GM12864 (cell line): ENCODE measurements at regions not wholly inside any gene's neighbourhood (a gene's known extent, or its start where the extent isn't known, plus 50 kb on each side); places are given as distances from the start of the nearest gene placed in this dataset.

Source experiments
- DNase-seq: peaks from one replicate; pipeline ENCODE4 v3.0.0-alpha.2; 2011; ENCODE audit warnings: low read depth
- H3K4me3 ChIP-seq: 2 replicates; pipeline ENCODE4 v1.5.1; 2011; ENCODE audit warnings: mild to moderate bottlenecking, low read depth, low read length, control low read depth
- CTCF ChIP-seq: IDR thresholded peaks from 2 replicates; pipeline ENCODE4 v1.5.1; 2011; ENCODE audit warnings: low read depth, mild to moderate bottlenecking, moderate library complexity, low read length, control low read depth, inconsistent platforms; ENCODE audit errors: missing control alignments

GRCh38 chr9:32873131-32873530 is 89.8 kb downstream of the TMEM215 start:
- no peak overlapping the region for H3K4me3 ChIP-seq
- no peak for DNase-seq
- no peak for TF ChIP-seq CTCF

- TF ChIP-seq CTCF = no peak
- H3K4me3 ChIP-seq = no peak overlapping the region
- DNase-seq = no peak
These were observed 90.2 kb downstream of the TMEM215 start for GRCh38 chr9:32873553-32873952.

GRCh38 chr9:32875242-32875641 is 91.9 kb downstream of the TMEM215 start:
- no peak for TF ChIP-seq CTCF
- H3K4me3 ChIP-seq = no peak overlapping the region
- DNase-seq = no peak

GRCh38 chr9:32875748-32876147 is 92.4 kb downstream of the TMEM215 start:
- no peak for DNase-seq
- no peak for TF ChIP-seq CTCF
- no peak overlapping the region for H3K4me3 ChIP-seq

- no peak overlapping the region for H3K4me3 ChIP-seq
- no peak for TF ChIP-seq CTCF
- no peak for DNase-seq
These were observed 93.8 kb downstream of the TMEM215 start for GRCh38 chr9:32877103-32877502.

GRCh38 chr9:32877639-32878217 is 94.4 kb downstream of the TMEM215 start:
- no peak overlapping the region for H3K4me3 ChIP-seq
- TF ChIP-seq CTCF = no peak
- no peak for DNase-seq

GRCh38 chr9:32879335-32879734 is 96.0 kb downstream of the TMEM215 start:
- no peak for DNase-seq
- no peak overlapping the region for H3K4me3 ChIP-seq

More at GRCh38 chr9:32879335-32879734, 96.0 kb downstream of the TMEM215 start:
- no peak for TF ChIP-seq CTCF
